K562 (cell line): ENCODE measurements at regions not wholly inside any gene's neighbourhood (a gene's known extent, or its start where the extent isn't known, plus 50 kb on each side); places are given as distances from the start of the nearest gene placed in this dataset.

Experiments
- HDAC2 ChIP-seq: fragments of 450-650 bp; IDR thresholded peaks from 2 replicates; pipeline ENCODE4 v1.6.1; 2016; ENCODE audit warnings: mild to moderate bottlenecking
- JUN ChIP-seq, 2 experiments: sonication (generic) in 1 of 2; formaldehyde crosslinking in 1 of 2; IDR thresholded peaks; 2 replicates each; pipeline versions ENCODE4 v1.6.1 to v1.8.0; 2012 to 2022; ENCODE audit warnings: borderline replicate concordance in 2 of 2, mild to moderate bottlenecking in 2 of 2, improper control_type of control experiment in 1 of 2, low read depth in 1 of 2, low read length in 1 of 2, missing genetic modification reagents in 1 of 2
- TF ChIP-seq, protein P1 (sequence below), 3 experiments: IDR thresholded peaks in 2 of 3; conservative IDR thresholded peaks in 1 of 3; 2 replicates each; pipeline ENCODE4 v1.5.1; 2011 to 2012; ENCODE audit warnings: low read length in 3 of 3, mild to moderate bottlenecking in 3 of 3, control low read depth in 2 of 3, improper control_type of control experiment in 1 of 3, inconsistent platforms in 1 of 3, low read depth in 1 of 3, mixed read lengths in 1 of 3, moderate library complexity in 1 of 3; ENCODE audit not compliant: insufficient read depth in 2 of 3
- TF ChIP-seq, protein P2 (sequence below): fragments of 250-450 bp; sonication (Bioruptor Pico); IDR thresholded peaks from 2 replicates; pipeline ENCODE4 v1.5.0; 2020; ENCODE audit warnings: mild to moderate bottlenecking

GRCh38 chr2:9697909-9698308 lies 67.1 kb upstream of the YWHAQ start:
- TF ChIP-seq, protein P1, sequence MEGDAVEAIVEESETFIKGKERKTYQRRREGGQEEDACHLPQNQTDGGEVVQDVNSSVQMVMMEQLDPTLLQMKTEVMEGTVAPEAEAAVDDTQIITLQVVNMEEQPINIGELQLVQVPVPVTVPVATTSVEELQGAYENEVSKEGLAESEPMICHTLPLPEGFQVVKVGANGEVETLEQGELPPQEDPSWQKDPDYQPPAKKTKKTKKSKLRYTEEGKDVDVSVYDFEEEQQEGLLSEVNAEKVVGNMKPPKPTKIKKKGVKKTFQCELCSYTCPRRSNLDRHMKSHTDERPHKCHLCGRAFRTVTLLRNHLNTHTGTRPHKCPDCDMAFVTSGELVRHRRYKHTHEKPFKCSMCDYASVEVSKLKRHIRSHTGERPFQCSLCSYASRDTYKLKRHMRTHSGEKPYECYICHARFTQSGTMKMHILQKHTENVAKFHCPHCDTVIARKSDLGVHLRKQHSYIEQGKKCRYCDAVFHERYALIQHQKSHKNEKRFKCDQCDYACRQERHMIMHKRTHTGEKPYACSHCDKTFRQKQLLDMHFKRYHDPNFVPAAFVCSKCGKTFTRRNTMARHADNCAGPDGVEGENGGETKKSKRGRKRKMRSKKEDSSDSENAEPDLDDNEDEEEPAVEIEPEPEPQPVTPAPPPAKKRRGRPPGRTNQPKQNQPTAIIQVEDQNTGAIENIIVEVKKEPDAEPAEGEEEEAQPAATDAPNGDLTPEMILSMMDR (IDR thresholded peaks at IDR 0.05 in 2 of 3, conservative IDR thresholded peaks at IDR 0.05 in 1 of 3; ENCODE audit: insufficient read depth in 2 of 3, low read depth in 1 of 3, low read length in 3 of 3), result no peak
- TF ChIP-seq, protein P2, sequence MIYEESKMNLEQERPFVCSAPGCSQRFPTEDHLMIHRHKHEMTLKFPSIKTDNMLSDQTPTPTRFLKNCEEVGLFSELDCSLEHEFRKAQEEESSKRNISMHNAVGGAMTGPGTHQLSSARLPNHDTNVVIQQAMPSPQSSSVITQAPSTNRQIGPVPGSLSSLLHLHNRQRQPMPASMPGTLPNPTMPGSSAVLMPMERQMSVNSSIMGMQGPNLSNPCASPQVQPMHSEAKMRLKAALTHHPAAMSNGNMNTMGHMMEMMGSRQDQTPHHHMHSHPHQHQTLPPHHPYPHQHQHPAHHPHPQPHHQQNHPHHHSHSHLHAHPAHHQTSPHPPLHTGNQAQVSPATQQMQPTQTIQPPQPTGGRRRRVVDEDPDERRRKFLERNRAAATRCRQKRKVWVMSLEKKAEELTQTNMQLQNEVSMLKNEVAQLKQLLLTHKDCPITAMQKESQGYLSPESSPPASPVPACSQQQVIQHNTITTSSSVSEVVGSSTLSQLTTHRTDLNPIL (CRISPR knock-in tag), result no peak
- TF ChIP-seq HDAC2 (no peak), JUN (IDR thresholded peaks at IDR 0.05; ENCODE audit: borderline replicate concordance, low read depth, low read length) (no peak), JUN (CRISPR knock-in tag; IDR thresholded peaks at IDR 0.05; ENCODE audit: borderline replicate concordance) (no peak)
